ENCODE measurements at regions not wholly inside any gene's neighbourhood (a gene's known extent, or its start where the extent isn't known, plus 50 kb on each side); places are given as distances from the start of the nearest gene placed in this dataset.

DNA sequence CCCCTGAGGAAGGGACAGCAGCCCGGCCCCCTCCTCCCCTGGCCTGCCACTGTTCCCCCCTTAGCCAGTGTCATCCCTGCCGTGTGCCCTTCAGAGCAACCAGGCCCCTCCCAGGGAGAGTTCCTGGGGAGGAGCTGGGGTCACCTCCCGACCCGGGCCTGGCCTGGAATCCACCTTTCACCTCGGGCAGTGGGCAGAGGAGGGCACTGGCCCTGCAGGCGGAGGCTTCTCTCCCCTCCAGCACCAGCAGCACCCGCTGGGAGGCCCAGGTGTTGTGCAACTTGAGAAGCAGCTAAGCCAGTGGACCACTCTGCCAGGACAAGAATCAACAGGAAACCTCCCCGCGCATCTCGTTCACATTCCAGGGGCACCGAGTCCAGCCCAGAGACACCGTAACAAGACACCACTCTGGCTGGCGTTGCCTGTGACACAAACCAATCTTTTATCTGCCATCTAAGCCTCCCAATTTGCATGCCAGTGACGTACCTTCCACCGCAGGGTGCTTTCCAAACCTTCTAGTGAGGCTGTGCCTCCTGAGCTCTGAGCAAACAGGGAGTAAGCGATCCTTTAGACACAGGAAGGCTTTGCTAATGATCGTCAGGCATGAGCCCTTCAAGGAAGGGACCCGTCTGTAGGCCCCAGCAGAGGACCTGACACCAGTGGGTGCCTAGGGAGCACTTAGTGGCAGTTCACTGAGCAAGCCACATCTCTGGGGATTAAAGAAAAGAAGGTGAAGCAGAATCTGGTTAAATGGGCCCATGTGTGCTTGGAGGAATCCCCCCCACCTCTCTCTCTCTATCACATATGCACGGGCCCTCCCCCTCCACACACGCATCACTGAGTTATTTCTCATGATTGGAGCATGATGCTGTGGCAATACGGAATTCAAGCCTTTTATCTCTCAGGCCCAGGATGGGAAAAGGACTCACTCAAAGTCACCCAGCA, 98.9 kb upstream of the TLE3 start:
- Histone ChIP-seq H3K9ac (ENCODE audit: insufficient read depth in 1 of 2, low read depth in 2 of 2, low read length in 2 of 2) (no peak overlapping the region), H3K4me3 (no peak overlapping the region), H3K9me3 (replicated peaks; ENCODE audit: control insufficient read depth, insufficient read depth, low read depth, low read length) (no peaks in the 10 kb centered on the region), H4K20me1 (replicated peaks; ENCODE audit: control insufficient read depth, insufficient read depth, low read length) (peaks cover 9% of the 10 kb centered on the region; the same call in 1 of the 2 replicates), H3K36me3 (ENCODE audit: control insufficient read depth, insufficient read depth, low read length) (no peaks in the 10 kb centered on the region), H3K27me3 (ENCODE audit: control insufficient read depth in 2 of 2, insufficient read depth in 2 of 2, low read length in 2 of 2) (peaks cover 39 to 81% of the 10 kb centered on the region in 2 experiments), H3K4me2 (ENCODE audit: insufficient read depth, low read length) (no peak overlapping the region), H3K9me1 (ENCODE audit: control insufficient read depth, insufficient read depth, low read length) (no peaks in the 10 kb centered on the region), H3K4me1 (replicated peaks in 1 of 2; ENCODE audit: control insufficient read depth in 2 of 2, insufficient read depth in 2 of 2, low read length in 2 of 2) (peaks cover 6 to 14% of the 10 kb centered on the region in 2 experiments), H3K27ac (ENCODE audit: extremely low read depth, low read depth, low read length) (no peak overlapping the region), H2AFZ (ENCODE audit: low read depth, low read length) (no peak overlapping the region), H3K79me2 (ENCODE audit: control insufficient read depth, insufficient read depth, low read length) (no peaks in the 10 kb centered on the region)
- ChIA-PET POLR2A (interaction anchor here (0.6 kb wide), 1 partner anchor 573 kb away, joined by 3 read pairs; no protein-coding TSS in a partner anchor), CTCF (ENCODE audit: low intra/inter-chr PET ratio) (no interaction called here)
- ATAC-seq: peak; percentile 53
- no peak for FAIRE-seq
- no peak for DNase-seq (ENCODE audit: extremely low read depth in 1 of 4, low spot score in 3 of 4)
- TF ChIP-seq ATF1 (CRISPR knock-in tag; IDR thresholded peaks at IDR 0.05) (no peak), ATF1 (tag; IDR thresholded peaks at IDR 0.05) (peak; percentile 57; the same call in 1 of the 2 replicates), PURB (CRISPR knock-in tag; IDR thresholded peaks at IDR 0.05; ENCODE audit: low read depth) (no peak), DIDO1 (tag; IDR thresholded peaks at IDR 0.05; ENCODE audit: low read depth) (no peak), NRF1 (conservative IDR thresholded peaks at IDR 0.05 in 1 of 2, IDR thresholded peaks at IDR 0.05 in 1 of 2) (peak; percentile 29 to 30; a peak in 3 of 4 replicates), CREM (IDR thresholded peaks at IDR 0.05; ENCODE audit: low read depth) (peak; percentile 33; the same call in 1 of the 2 replicates)
- in situ Hi-C loops (cut with MboI): no loop called here
- intact Hi-C loops (cut with micrococcal nuclease): no loop called here
- 7% methylated on average over 16 of the region's 21 CpGs for WGBS (ENCODE audit: insufficient coverage, low coverage, missing lambda C conversion rate)
- no TSS peak for BruUV-seq (replicated peaks)
